GM23338 (cell line): ENCODE measurements at regions not wholly inside any gene's neighbourhood (a gene's known extent, or its start where the extent isn't known, plus 50 kb on each side); places are given as distances from the start of the nearest gene placed in this dataset.

Experiments
- ATAC-seq: fragments of 200-7000 bp; cut with Tn5 transposase; 3 replicates; pipeline ENCODE4 v1.9.1; 2020
- DNase-seq: peaks from one replicate; pipeline ENCODE4 v3.0.0-alpha.2; 2015; ENCODE audit warnings: low spot score
- H2AFZ ChIP-seq: fragments of 200-600 bp; sonication (generic); 2 replicates; pipeline ENCODE4 v1.8.0; 2016; ENCODE audit warnings: antibody characterized with exemption, mild to moderate bottlenecking, moderate library complexity
- H3F3A ChIP-seq: fragments of 200-600 bp; sonication (generic); replicated peaks from 2 replicates; pipeline ENCODE4 v1.8.0; 2017; ENCODE audit warnings: antibody characterized with exemption, mixed run types, low read depth
- H3K27ac ChIP-seq: fragments of 200-600 bp; sonication (generic); 2 replicates; pipeline ENCODE4 v1.6.1; 2016; ENCODE audit warnings: low read depth
- H3K27me3 ChIP-seq: fragments of 200-600 bp; sonication (generic); 2 replicates; pipeline ENCODE4 v1.8.0; 2016; ENCODE audit warnings: mild to moderate bottlenecking, mixed run types, moderate library complexity; ENCODE audit not compliant: insufficient read depth
- H3K36me3 ChIP-seq: fragments of 200-600 bp; sonication (generic); 2 replicates; pipeline ENCODE4 v1.8.0; 2016; ENCODE audit warnings: mild to moderate bottlenecking; ENCODE audit not compliant: insufficient read depth
- H3K4me1 ChIP-seq: fragments of 200-600 bp; sonication (generic); 2 replicates; pipeline ENCODE4 v1.8.0; 2016; ENCODE audit warnings: mild to moderate bottlenecking, moderate library complexity; ENCODE audit not compliant: insufficient read depth
- H3K4me2 ChIP-seq: fragments of 200-600 bp; sonication (generic); 2 replicates; pipeline ENCODE4 v1.7.1; 2017; ENCODE audit warnings: mixed run types
- H3K4me3 ChIP-seq: fragments of 200-600 bp; sonication (generic); 2 replicates; pipeline ENCODE4 v1.6.1; 2016; ENCODE audit warnings: mixed run types
- H3K79me2 ChIP-seq: fragments of 200-600 bp; sonication (generic); replicated peaks from 2 replicates; pipeline ENCODE4 v1.8.0; 2017; ENCODE audit warnings: mild to moderate bottlenecking; ENCODE audit not compliant: insufficient read depth
- H3K9me2 ChIP-seq: fragments of 200-600 bp; sonication (generic); 2 replicates; pipeline ENCODE4 v1.8.0; 2017; ENCODE audit not compliant: insufficient read depth
- H4K20me1 ChIP-seq: fragments of 200-600 bp; sonication (generic); replicated peaks from 2 replicates; pipeline ENCODE4 v1.8.0; 2017; ENCODE audit warnings: mild to moderate bottlenecking; ENCODE audit not compliant: insufficient read depth
- H3K27ac Mint-ChIP-seq: 2 replicates; pipeline ENCODE4 v1.8.0; 2020; ENCODE audit warnings: inconsistent platforms, mild to moderate bottlenecking, moderate library complexity, mixed read lengths
- H3K27me3 Mint-ChIP-seq: 3 replicates; pipeline ENCODE4 v1.8.0; 2022; ENCODE audit warnings: low read depth, mild to moderate bottlenecking, moderate library complexity, mixed read lengths, inconsistent platforms; ENCODE audit not compliant: insufficient read depth, poor library complexity
- H3K36me3 Mint-ChIP-seq: 3 replicates; pipeline ENCODE4 v1.8.0; 2021; ENCODE audit warnings: low read depth, mild to moderate bottlenecking, inconsistent platforms, moderate library complexity, mixed read lengths
- H3K4me1 Mint-ChIP-seq: 3 replicates; pipeline ENCODE4 v1.8.0; 2020; ENCODE audit warnings: mild to moderate bottlenecking, inconsistent platforms, mixed read lengths
- H3K4me3 Mint-ChIP-seq: 3 replicates; pipeline ENCODE4 v1.8.0; 2021; ENCODE audit warnings: moderate library complexity, mild to moderate bottlenecking, inconsistent platforms, mixed read lengths
- H3K9me3 Mint-ChIP-seq: 3 replicates; pipeline ENCODE4 v1.8.0; 2020; ENCODE audit warnings: moderate library complexity, mild to moderate bottlenecking, inconsistent platforms, mixed read lengths
- CREB1 ChIP-seq: fragments of 250-450 bp; sonication (Bioruptor Pico); IDR thresholded peaks from 2 replicates; pipeline ENCODE4 v1.5.0; 2020; ENCODE audit warnings: low read depth, mild to moderate bottlenecking, moderate library complexity
- CTCF ChIP-seq, 2 experiments: fragments of 200-600 bp in 1 of 2; sonication (generic) in 1 of 2; conservative IDR thresholded peaks; 2 replicates each; pipeline versions ENCODE4 v1.5.1 to v1.6.1; 2016 to 2017; ENCODE audit warnings: antibody characterized with exemption in 2 of 2, low read depth in 2 of 2, mild to moderate bottlenecking in 2 of 2, moderate library complexity in 1 of 2
- ETS1 ChIP-seq: IDR thresholded peaks from 2 replicates; pipeline ENCODE4 v1.6.1; 2016; ENCODE audit warnings: antibody characterized with exemption
- EZH2 ChIP-seq: fragments of 200-600 bp; sonication (generic); IDR thresholded peaks from one replicate; pipeline ENCODE4 v1.8.0; 2017; ENCODE audit warnings: antibody characterized with exemption, mild to moderate bottlenecking, low read depth; ENCODE audit not compliant: unreplicated experiment
- EZH2phosphoT487 ChIP-seq: fragments of 200-600 bp; sonication (generic); IDR thresholded peaks from one replicate; pipeline ENCODE4 v1.8.1; 2018; ENCODE audit warnings: antibody characterized with exemption; ENCODE audit not compliant: unreplicated experiment
- JUNB ChIP-seq: IDR thresholded peaks from one replicate; pipeline ENCODE4 v1.6.1; 2016; ENCODE audit warnings: antibody characterized with exemption; ENCODE audit not compliant: unreplicated experiment
- NANOG ChIP-seq: IDR thresholded peaks from 2 replicates; pipeline ENCODE4 v1.6.1; 2016; ENCODE audit warnings: antibody characterized with exemption, borderline replicate concordance
- POLR2AphosphoS5 ChIP-seq: IDR thresholded peaks from 2 replicates; pipeline ENCODE4 v1.6.1; 2016; ENCODE audit warnings: antibody characterized with exemption, low read depth
- REST ChIP-seq: IDR thresholded peaks from one replicate; pipeline ENCODE4 v1.6.1; 2018; ENCODE audit warnings: antibody characterized with exemption; ENCODE audit not compliant: unreplicated experiment
- STAT1 ChIP-seq: IDR thresholded peaks from one replicate; pipeline ENCODE4 v1.6.1; 2016; ENCODE audit warnings: antibody characterized with exemption; ENCODE audit not compliant: unreplicated experiment
- ZNF114 ChIP-seq: fragments of 250-450 bp; sonication (Bioruptor Pico); IDR thresholded peaks from 2 replicates; pipeline ENCODE4 v1.5.0; 2020; ENCODE audit warnings: mild to moderate bottlenecking, moderate library complexity
- ZNF331 ChIP-seq: fragments of 250-450 bp; sonication (Bioruptor Pico); IDR thresholded peaks from 2 replicates; pipeline ENCODE4 v1.5.0; 2020; ENCODE audit warnings: low read depth, mild to moderate bottlenecking, moderate library complexity
- ZNF462 ChIP-seq: fragments of 250-450 bp; sonication (Bioruptor Pico); IDR thresholded peaks from 2 replicates; pipeline ENCODE4 v1.5.0; 2020; ENCODE audit warnings: mild to moderate bottlenecking, moderate library complexity

- DNase-seq (no peak), ATAC-seq (no peak)
- Mint-ChIP-seq H3K9me3 (no peaks in the 10 kb centered on the region), H3K27ac (no peak overlapping the region), H3K4me3 (no peak overlapping the region), H3K4me1 (peaks cover 5% of the 10 kb centered on the region), H3K36me3 (no peaks in the 10 kb centered on the region; the same call in 2 of the 3 replicates), H3K27me3 (peaks cover 7% of the 10 kb centered on the region)
- Histone ChIP-seq H3K79me2 (no peaks in the 10 kb centered on the region), H3K27me3 (no peaks in the 10 kb centered on the region), H3K4me2 (no peak overlapping the region), H3K4me1 (no peaks in the 10 kb centered on the region; the same call in 1 of the 2 replicates), H3F3A (no peaks in the 10 kb centered on the region), H3K4me3 (no peak overlapping the region), H3K9me2 (no peaks in the 10 kb centered on the region), H3K36me3 (no peaks in the 10 kb centered on the region), H2AFZ (no peak overlapping the region), H3K27ac (no peak overlapping the region), H4K20me1 (no peaks in the 10 kb centered on the region)
- no peak for TF ChIP-seq CREB1
- no peak for TF ChIP-seq ETS1
- TF ChIP-seq NANOG: no peak
- no peak for TF ChIP-seq ZNF331
- no peak for TF ChIP-seq REST
- TF ChIP-seq CTCF (conservative IDR thresholded peaks at IDR 0.05; ENCODE audit: low read depth in 2 of 2): no peak
- no peak for TF ChIP-seq POLR2AphosphoS5
- no peak for TF ChIP-seq EZH2phosphoT487
- TF ChIP-seq ZNF462 (CRISPR knock-in tag): no peak
- no peak for TF ChIP-seq JUNB
- TF ChIP-seq ZNF114 (CRISPR knock-in tag): no peak
- no peak for TF ChIP-seq STAT1
- no peak for TF ChIP-seq EZH2
Measured at GRCh38 chrX:68928401-68928800, 99.6 kb downstream of the EFNB1 start.
